HL-60 (cell line): ENCODE measurements at regions not wholly inside any gene's neighbourhood (a gene's known extent, or its start where the extent isn't known, plus 50 kb on each side); places are given as distances from the start of the nearest gene placed in this dataset.

Experiments used
- DNase-seq, 2 experiments: peaks; one replicate each; pipeline ENCODE4 v3.0.0-alpha.2; 2010 to 2020; ENCODE audit warnings: low read depth in 1 of 2, low spot score in 1 of 2
- H3K27ac ChIP-seq: fragments of 250-450 bp; sonication (Bioruptor Pico); replicated peaks from 2 replicates; pipeline ENCODE4 v1.5.1; 2020; ENCODE audit warnings: mild to moderate bottlenecking, moderate library complexity
- H3K27me3 ChIP-seq: fragments of 250-450 bp; sonication (Bioruptor Pico); 2 replicates; pipeline ENCODE4 v1.5.1; 2021; ENCODE audit warnings: mild to moderate bottlenecking, moderate library complexity; ENCODE audit not compliant: insufficient read depth, poor library complexity, severe bottlenecking
- H3K4me3 ChIP-seq: replicated peaks from 2 replicates; pipeline ENCODE4 v1.5.1; 2011; ENCODE audit warnings: mild to moderate bottlenecking, control low read depth, low read length; ENCODE audit not compliant: insufficient read depth
- GABPA ChIP-seq: IDR thresholded peaks from 2 replicates; pipeline ENCODE4 v1.6.1; 2012; ENCODE audit warnings: low read depth
- POLR2AphosphoS5 ChIP-seq: IDR thresholded peaks from 2 replicates; pipeline ENCODE4 v1.6.1; 2012; ENCODE audit warnings: low read depth
- SPI1 ChIP-seq: IDR thresholded peaks from 2 replicates; pipeline ENCODE4 v1.6.1; 2012; ENCODE audit warnings: low read depth, mild to moderate bottlenecking, borderline replicate concordance
- TF ChIP-seq, protein P1 (sequence below): IDR thresholded peaks from one replicate; pipeline ENCODE4 v1.5.1; 2011; ENCODE audit warnings: low read length, control low read depth, inconsistent platforms; ENCODE audit not compliant: insufficient read depth
- TF ChIP-seq, protein P2 (sequence below): IDR thresholded peaks from 2 replicates; pipeline ENCODE4 v1.6.1; 2012; ENCODE audit warnings: low read depth; ENCODE audit not compliant: insufficient replicate concordance

DNA sequence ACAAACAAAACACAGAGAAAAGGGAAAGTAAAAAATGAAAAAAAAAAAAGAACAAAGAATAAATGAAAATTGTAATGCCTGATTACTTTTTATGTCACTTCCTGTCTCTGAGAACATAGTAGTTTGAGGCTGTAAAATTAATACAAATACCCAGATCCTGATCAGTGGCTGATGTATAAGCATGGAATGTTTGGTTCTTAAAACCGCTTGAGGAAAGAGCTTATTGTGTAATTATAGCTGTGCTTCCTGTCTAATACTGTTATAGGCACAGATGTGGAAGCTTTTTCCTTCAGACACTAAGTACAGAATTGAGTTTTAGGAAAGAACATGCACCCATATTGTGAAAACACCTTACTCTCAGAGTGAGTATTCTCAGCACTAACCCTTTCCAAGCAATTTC lies 86.9 kb downstream of the AVPR1A start:
- H3K27ac ChIP-seq = no peak overlapping the region
- H3K27me3 ChIP-seq = no peaks in the 10 kb centered on the region
- TF ChIP-seq POLR2AphosphoS5 (no peak), GABPA (no peak), SPI1 (no peak)
- TF ChIP-seq, protein P1, sequence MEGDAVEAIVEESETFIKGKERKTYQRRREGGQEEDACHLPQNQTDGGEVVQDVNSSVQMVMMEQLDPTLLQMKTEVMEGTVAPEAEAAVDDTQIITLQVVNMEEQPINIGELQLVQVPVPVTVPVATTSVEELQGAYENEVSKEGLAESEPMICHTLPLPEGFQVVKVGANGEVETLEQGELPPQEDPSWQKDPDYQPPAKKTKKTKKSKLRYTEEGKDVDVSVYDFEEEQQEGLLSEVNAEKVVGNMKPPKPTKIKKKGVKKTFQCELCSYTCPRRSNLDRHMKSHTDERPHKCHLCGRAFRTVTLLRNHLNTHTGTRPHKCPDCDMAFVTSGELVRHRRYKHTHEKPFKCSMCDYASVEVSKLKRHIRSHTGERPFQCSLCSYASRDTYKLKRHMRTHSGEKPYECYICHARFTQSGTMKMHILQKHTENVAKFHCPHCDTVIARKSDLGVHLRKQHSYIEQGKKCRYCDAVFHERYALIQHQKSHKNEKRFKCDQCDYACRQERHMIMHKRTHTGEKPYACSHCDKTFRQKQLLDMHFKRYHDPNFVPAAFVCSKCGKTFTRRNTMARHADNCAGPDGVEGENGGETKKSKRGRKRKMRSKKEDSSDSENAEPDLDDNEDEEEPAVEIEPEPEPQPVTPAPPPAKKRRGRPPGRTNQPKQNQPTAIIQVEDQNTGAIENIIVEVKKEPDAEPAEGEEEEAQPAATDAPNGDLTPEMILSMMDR = no peak
- TF ChIP-seq, protein P2, sequence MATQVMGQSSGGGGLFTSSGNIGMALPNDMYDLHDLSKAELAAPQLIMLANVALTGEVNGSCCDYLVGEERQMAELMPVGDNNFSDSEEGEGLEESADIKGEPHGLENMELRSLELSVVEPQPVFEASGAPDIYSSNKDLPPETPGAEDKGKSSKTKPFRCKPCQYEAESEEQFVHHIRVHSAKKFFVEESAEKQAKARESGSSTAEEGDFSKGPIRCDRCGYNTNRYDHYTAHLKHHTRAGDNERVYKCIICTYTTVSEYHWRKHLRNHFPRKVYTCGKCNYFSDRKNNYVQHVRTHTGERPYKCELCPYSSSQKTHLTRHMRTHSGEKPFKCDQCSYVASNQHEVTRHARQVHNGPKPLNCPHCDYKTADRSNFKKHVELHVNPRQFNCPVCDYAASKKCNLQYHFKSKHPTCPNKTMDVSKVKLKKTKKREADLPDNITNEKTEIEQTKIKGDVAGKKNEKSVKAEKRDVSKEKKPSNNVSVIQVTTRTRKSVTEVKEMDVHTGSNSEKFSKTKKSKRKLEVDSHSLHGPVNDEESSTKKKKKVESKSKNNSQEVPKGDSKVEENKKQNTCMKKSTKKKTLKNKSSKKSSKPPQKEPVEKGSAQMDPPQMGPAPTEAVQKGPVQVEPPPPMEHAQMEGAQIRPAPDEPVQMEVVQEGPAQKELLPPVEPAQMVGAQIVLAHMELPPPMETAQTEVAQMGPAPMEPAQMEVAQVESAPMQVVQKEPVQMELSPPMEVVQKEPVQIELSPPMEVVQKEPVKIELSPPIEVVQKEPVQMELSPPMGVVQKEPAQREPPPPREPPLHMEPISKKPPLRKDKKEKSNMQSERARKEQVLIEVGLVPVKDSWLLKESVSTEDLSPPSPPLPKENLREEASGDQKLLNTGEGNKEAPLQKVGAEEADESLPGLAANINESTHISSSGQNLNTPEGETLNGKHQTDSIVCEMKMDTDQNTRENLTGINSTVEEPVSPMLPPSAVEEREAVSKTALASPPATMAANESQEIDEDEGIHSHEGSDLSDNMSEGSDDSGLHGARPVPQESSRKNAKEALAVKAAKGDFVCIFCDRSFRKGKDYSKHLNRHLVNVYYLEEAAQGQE = no peak
- DNase-seq = no peak
- no peak overlapping the region for H3K4me3 ChIP-seq

DNA sequence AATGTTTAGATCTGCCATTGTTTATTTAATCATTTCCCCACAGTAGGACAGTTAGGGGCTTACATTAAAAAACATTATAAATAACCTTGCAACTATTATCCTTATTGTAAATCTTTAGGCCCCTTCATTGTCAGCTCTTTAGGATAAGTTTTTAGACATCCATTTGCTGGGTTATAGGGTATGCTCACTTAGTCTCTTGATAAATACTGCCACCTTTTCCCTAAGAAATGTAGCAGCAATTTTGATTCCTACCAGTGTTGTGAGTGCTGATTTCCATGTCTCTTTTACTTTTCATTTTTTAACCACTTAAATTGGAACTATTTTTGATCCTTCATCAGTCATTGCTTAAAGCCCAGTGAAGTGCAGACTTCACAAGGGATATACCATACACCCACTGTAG lies 94.4 kb downstream of the AVPR1A start:
- Histone ChIP-seq H3K27ac (no peak overlapping the region), H3K27me3 (no peaks in the 10 kb centered on the region), H3K4me3 (no peak overlapping the region)
- no peak for TF ChIP-seq SPI1
- TF ChIP-seq, protein P1 = no peak
- TF ChIP-seq GABPA = no peak
- no peak for TF ChIP-seq POLR2AphosphoS5
- TF ChIP-seq, protein P2 = no peak
- DNase-seq = no peak

DNA sequence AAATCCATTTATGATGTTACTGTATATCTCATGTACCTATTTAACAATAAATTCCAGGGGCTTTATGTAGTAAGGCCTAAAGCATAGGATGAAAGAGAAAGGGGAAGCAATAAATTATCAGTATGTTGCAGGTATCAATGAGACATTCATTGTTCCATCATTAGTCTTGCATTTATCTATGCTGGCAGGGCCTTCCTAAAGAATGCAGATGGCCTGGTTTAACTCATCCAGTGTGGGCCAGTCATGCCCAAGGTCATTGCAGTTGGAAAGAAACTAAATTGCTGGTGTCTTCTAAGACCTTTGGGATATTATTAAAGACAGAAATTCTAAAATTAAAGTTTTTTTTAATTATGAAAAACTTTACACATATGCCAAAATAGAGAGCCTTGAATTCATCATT lies 98.3 kb downstream of the AVPR1A start:
- Histone ChIP-seq H3K4me3 (no peak overlapping the region), H3K27me3 (no peaks in the 10 kb centered on the region), H3K27ac (no peak overlapping the region)
- TF ChIP-seq, protein P2 = no peak
- TF ChIP-seq, protein P1 = no peak
- no peak for DNase-seq
